ENCODE measurements at regions not wholly inside any gene's neighbourhood (a gene's known extent, or its start where the extent isn't known, plus 50 kb on each side); places are given as distances from the start of the nearest gene placed in this dataset.

- Histone ChIP-seq H2AFZ (ENCODE audit: low read depth, low read length) (peak overlapping the region; percentile 59), H3K9me1 (replicated peaks; ENCODE audit: control insufficient read depth, extremely low read depth, insufficient read depth, low read length) (peaks cover 2% of the 10 kb centered on the region), H3K9ac (replicated peaks; ENCODE audit: extremely low read depth, insufficient read depth, low read length) (peak overlapping the region; percentile 26), H3K4me2 (ENCODE audit: insufficient read depth, low read length) (peak overlapping the region; percentile 86), H3K4me3 (replicated peaks in 1 of 3; ENCODE audit: insufficient read depth in 1 of 3, low read depth in 1 of 3, low read length in 3 of 3) (peak overlapping the region in 1 of 3 experiments; percentile 7), H4K20me1 (replicated peaks; ENCODE audit: control insufficient read depth, extremely low read depth, insufficient read depth, low read length) (no peaks in the 10 kb centered on the region), H3K79me2 (ENCODE audit: control insufficient read depth, insufficient read depth, low read length) (no peaks in the 10 kb centered on the region), H3K27ac (ENCODE audit: insufficient read depth, low read depth, low read length) (peak overlapping the region; percentile 61), H3K27me3 (ENCODE audit: control insufficient read depth in 2 of 2, insufficient read depth in 2 of 2, low read length in 2 of 2) (no peaks in the 10 kb centered on the region), H3K4me1 (ENCODE audit: control insufficient read depth, extremely low read depth, insufficient read depth, low read length) (peaks cover 14% of the 10 kb centered on the region), H3K36me3 (ENCODE audit: control insufficient read depth in 2 of 2, extremely low read depth in 1 of 2, insufficient read depth in 2 of 2, low read length in 2 of 2) (no peaks in the 10 kb centered on the region), H3K9me3 (replicated peaks; ENCODE audit: control insufficient read depth, insufficient read depth, low read length) (no peaks in the 10 kb centered on the region)
- ChIA-PET POLR2A (no interaction called here), CTCF (interaction anchor here (0.6 to 2.1 kb wide), 3 partner anchors 27 to 245 kb away, joined by 3 to 12 read pairs (median 4); no protein-coding TSS in a partner anchor)
- intact Hi-C loops (cut with micrococcal nuclease): loop anchor here (1.0 to 5.0 kb wide), 7 partner anchors 24 to 1313 kb away; partner anchors contain the start of gene MGMT
- DNase-seq (ENCODE audit: low read depth, low spot score): peak; percentile 73
- no TSS peak for BruUV-seq (replicated peaks)
- TF ChIP-seq FOS (IDR thresholded peaks at IDR 0.05; ENCODE audit: borderline replicate concordance, insufficient read depth, low read length) (peak; percentile 53), EZH2 (IDR thresholded peaks at IDR 0.05; ENCODE audit: borderline replicate concordance, low read depth, low read length, severe bottlenecking) (no peak), GATA2 (IDR thresholded peaks at IDR 0.05; ENCODE audit: insufficient read depth, insufficient read length, low read depth, low read length) (peak; percentile 42), POLR2A (IDR thresholded peaks at IDR 0.05; ENCODE audit: low read depth, low read length) (no peak), CTCF (IDR thresholded peaks at IDR 0.05; ENCODE audit: extremely low read depth in 1 of 2, insufficient read depth in 1 of 2, low read depth in 1 of 2, low read length in 2 of 2) (no peak), POLR2AphosphoS5 (IDR thresholded peaks at IDR 0.05; ENCODE audit: insufficient read depth, low read depth, low read length) (peak; percentile 38), MYC (IDR thresholded peaks at IDR 0.05; ENCODE audit: low read depth, low read length) (no peak), JUN (IDR thresholded peaks at IDR 0.05; ENCODE audit: borderline replicate concordance, insufficient read depth, insufficient read length, low read depth) (peak; percentile 47), MAX (IDR thresholded peaks at IDR 0.05; ENCODE audit: insufficient read depth, insufficient read length) (no peak)
- dilution Hi-C loops (cut with MboI; ENCODE audit: extremely low pct_ligation_motif_present, low sequenced_read_pairs): no loop called here
- FAIRE-seq: peak; percentile 69
Measured at GRCh38 chr10:129305046-129305445, 162.0 kb upstream of the MGMT start.
